Right renal pelvis (tissue), 4 donors: ENCODE measurements at regions not wholly inside any gene's neighbourhood (a gene's known extent, or its start where the extent isn't known, plus 50 kb on each side); places are given as distances from the start of the nearest gene placed in this dataset.

ENCODE experiments used
- DNase-seq, 4 donors: peaks; one replicate each; pipeline ENCODE4 v3.0.0-alpha.2; 2013; ENCODE audit warnings: low read depth in 4 of 4, low spot score in 3 of 4, missing footprints in 1 of 4

- no peak for DNase-seq
Measured at GRCh38 chr13:111608556-111608955, 288.1 kb downstream of the TEX29 start.

DNA sequence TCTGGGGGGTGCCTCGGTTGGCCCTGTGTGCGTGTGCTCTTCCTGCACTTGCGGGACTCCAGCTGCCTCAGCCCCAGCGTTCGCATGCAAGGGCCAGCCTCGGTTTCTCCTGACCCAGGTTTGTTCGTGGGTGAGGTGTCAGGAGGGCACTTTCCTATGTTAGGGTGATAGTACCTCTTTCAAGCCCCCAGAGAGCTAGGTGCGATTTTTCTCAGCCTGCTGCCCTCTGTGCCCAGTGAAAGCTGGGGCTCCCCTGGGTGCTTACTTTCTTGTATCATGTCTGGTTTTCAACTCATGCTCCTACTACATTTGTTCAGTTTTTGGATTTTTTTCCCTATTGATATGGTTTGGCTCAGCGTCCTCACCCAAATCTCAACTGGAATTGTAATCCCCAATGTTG is 289.2 kb downstream of the TEX29 start:
- no peak for DNase-seq

- DNase-seq, result no peak
Measured at GRCh38 chr13:111610081-111610480, 289.6 kb downstream of the TEX29 start.

DNA sequence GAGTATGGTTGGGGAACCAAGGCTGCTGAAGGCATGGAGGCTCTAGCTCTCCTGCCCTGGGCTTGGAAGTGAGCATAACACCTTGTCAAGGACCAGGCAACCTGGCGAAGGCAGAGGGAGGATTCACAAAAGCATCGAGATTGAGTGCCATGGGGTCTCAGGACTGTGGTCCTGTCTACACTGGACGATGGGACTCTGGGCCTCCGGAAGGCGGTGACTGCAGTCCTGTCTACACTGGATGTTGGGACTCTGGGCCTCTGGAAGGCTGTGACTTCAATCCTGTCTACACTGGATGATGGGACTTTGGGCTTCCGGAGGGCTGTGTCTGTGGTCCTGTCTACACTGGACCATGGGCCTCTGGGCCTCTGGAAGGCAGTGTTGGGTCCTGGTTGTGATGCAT is 290.4 kb downstream of the TEX29 start:
- DNase-seq, result no peak

GRCh38 chr13:111611651-111612050 is 291.2 kb downstream of the TEX29 start:
- DNase-seq, result no peak

DNA sequence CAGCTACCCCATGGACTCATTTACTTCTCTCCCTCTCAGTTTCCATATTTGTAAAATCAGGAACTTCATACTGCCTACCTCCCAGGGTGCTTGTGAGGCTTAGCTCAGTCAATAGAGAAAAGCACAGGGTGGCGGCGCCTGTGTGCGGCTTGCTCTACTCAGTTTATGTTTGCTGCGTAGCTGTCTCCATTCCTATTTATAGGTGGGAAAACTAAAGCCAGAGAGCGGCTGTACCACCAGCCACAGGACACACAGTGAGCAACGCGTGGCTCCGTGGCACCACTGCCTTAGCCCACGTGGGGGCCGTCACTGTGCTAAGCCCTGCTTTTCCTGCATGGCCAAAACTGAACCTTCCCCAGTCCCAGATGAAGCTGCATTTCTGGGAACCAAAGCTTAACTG is 292.4 kb downstream of the TEX29 start:
- DNase-seq, result no peak

DNA sequence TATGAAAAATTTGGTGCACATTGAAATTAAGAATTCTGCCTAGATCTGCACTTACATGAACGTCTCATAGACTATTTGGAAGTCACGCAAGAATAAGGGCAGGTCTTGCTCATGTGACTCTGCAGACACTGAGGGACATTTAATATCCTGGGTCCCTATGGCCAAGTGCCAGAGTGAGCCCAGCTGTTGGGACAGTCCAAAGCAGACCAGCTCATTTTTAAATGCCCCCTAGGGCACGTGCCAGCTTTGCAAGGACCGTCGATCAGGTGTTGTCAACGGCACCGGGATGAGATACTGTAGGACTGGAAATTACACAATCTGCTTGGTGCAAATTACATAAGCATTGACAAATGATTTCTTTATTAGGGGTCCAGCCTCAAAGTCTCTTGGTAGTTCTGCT is 293.6 kb downstream of the TEX29 start:
- DNase-seq, result no peak

DNA sequence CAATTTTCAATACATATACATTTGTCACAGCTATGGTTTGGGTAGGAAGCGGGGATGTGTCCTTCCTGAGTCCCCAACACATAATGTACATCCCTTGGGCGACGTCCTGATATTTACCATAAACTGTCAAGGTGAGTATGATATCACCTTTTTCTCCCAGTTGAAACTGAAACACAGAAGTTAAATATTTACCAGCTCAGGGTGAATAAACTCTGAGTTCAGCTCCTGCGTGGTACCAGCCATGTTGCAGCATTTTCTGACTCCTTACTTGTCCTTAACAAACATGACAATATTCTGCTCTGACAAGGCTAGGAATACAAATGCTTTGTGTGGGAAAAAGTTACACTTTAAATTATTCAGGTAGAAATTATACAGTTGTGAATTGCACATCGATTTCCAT is 294.2 kb downstream of the TEX29 start:
- no peak for DNase-seq

DNA sequence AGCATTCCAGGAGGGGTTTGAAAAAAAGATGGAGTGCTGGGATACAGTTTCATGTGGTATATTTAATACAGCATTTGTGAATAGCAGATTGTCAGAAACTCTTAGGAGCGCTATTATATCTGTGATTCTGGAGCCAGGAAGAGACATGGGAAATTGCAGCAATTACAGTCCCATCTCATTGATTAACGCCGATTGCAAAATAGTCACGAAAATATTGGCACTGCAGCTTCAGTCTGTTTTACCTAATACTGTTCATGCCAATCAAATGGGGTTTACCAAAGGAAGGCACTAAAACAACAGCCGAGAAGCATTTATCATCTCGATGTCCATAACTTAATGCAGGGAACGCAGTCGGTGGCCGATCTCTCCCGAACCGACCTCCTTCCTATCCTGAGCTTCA is 295.8 kb downstream of the TEX29 start:
- no peak for DNase-seq

DNA sequence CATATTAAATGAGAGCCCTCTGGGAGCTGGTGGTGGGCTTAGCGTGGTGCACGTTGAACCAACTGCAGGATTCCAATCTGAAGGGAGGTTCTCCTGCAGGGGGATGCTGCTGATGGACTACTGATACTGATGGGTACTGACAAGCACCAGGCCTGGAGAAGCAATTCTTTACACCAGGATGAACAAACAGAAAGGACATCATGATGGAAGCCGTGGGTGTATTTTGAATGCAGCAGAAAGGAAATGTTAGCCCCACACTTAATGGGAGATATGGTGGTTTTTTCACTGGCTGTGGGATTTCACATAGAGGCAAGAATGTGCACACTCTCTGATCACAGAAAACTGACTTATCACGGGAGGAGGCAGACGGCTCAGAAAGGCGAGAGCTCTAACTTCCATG is 299.7 kb downstream of the TEX29 start:
- no peak for DNase-seq

DNA sequence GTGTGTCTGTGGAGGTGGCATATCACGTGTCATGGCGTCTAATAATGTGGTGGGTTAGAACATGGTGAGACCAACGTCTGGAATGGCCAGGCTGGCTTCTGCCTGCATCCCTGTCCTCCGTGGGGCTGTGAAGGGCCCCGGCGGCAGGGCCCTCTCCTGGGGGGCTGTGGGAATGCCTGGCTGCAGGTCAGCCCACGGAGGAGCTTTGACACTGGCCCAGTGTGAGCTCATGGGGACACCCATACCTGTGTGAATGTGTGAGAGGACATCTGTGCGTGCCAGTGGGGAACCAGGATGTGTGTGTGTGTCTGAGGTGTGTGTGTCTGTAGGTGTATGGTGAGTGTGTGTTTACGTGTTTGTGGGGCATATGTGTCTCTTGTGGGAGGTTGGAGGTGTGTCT is 300.1 kb downstream of the TEX29 start:
- no peak for DNase-seq

- DNase-seq, result no peak
Measured at GRCh38 chr13:111621164-111621563, 300.7 kb downstream of the TEX29 start.

GRCh38 chr13:111622051-111622531 is 301.6 kb downstream of the TEX29 start:
- DNase-seq, result no peak

GRCh38 chr13:111623208-111623607 is 302.8 kb downstream of the TEX29 start:
- no peak for DNase-seq

DNA sequence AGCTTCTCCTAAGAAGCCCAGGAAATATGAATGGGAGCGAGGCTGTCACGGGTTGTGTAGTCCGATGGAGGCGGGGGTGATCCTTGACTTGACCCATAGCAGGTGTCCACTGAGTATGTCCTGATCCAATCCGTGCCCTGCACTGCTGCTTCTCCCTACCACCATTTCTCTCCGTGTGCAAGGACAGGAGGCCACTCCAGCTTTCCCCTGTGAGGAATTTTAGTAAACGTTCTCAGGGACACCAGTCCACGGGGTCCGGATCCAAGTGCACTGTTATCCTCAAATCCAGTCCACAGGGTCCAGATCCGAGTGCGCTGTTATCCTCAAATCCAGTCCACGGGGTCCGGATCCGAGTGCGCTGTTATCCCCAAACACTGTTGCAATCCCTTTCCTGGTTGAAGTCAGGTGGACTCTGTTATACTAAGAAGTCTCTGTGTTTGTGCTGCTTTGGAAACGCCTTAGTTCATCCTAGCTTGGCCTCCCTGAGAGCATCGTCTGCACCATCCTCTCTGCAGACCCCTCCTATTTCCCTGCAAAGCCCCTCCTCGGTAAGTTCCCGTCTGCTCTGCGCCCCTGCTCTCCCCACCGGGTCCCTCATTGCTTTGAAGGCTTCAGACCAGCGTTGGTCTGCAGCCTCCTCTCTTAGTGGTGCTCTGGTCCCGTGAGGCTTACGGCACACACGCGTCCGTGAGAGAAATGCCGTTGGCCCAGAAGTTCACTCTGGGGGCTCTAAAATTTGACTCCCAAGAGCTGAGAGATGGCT is 303.5 kb downstream of the TEX29 start:
- DNase-seq, result no peak

GRCh38 chr13:111625526-111626315 is 305.3 kb downstream of the TEX29 start:
- no peak for DNase-seq

GRCh38 chr13:111626371-111627305 is 306.2 kb downstream of the TEX29 start:
- DNase-seq, result no peak

- DNase-seq, result no peak
Measured at GRCh38 chr13:111627596-111627995, 307.2 kb downstream of the TEX29 start.

- DNase-seq, result no peak
Measured at GRCh38 chr13:111629016-111629415, 308.6 kb downstream of the TEX29 start.

DNA sequence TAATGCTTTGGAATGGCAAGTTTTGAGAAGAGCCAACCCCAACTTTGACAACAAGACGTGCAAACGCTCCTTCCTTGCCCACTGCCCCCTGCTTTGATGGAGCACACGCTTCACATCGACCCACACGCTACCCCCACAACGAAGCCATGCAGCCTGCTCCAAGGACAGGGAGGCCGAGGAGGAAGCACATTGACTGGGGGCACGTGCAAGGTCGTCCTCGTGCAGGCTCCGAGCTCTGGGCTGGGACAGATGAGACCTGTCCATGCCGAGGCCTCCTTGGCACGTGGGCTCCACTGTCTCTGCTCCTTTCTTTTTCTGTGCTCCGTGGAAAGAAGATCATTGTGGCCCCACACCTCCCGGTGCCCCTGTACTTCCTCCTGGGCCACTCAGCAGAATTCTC is 309.0 kb downstream of the TEX29 start:
- DNase-seq, result no peak

DNA sequence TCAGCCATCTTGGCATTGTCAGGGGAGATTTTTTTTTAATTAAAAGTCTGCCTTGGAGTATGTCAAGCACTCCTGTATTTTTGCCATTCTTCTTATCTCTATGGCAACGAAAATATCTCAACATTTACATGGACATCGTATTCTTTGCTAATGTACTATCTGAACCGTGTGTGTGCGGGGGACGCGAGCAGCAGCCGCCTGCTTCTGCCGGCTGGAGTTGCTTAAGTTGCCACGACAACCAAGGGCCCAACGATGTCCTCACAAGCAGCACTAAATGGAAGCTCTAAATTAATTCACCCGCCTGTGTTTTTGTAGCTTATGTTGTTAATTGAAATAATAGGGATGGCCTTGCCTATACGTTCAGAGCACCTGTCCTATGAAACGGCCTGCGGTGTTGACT is 309.5 kb downstream of the TEX29 start:
- no peak for DNase-seq
